Ramos (cell line): ENCODE measurements at regions not wholly inside any gene's neighbourhood (a gene's known extent, or its start where the extent isn't known, plus 50 kb on each side); places are given as distances from the start of the nearest gene placed in this dataset.

Experiments used
- in situ Hi-C: fragments of 300-500 bp; cut with MboI; formaldehyde crosslinking; loops from one replicate; pipeline ENCODE4 v1.14.3; 2022; ENCODE audit warnings: low sequenced_read_pairs; ENCODE audit not compliant: unreplicated experiment

- in situ Hi-C loops: loop anchor here (5.0 to 10.0 kb wide), 3 partner anchors 164 to 1639 kb away; a partner anchor contains a TSS
Measured at GRCh38 chr6:26195924-26196845, 109.0 kb downstream of the HFE start.

- in situ Hi-C loops: loop anchor here (5.0 to 10.0 kb wide), 3 partner anchors 165 to 1638 kb away; a partner anchor contains a TSS
Measured at GRCh38 chr6:26196846-26197635, 109.8 kb downstream of the HFE start.

DNA sequence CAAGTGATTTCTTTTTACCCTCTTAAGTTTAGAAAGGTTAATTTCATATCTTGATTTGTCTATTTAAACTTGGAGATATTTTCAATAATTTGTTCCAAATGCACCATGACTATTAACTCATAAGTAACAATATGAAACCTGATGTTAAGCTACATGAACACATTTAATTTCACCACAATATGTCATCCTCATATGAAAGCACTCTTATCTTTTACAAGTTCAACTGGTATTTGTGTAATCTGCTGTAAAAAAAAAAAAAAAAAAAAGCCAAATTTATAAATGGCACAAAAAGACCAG is 110.4 kb downstream of the HFE start:
- in situ Hi-C loops: loop anchor here (5.0 to 10.0 kb wide), 3 partner anchors 165 to 1637 kb away; a partner anchor contains a TSS

- in situ Hi-C loops: loop anchor here (5.0 to 10.0 kb wide), 3 partner anchors 166 to 1637 kb away; a partner anchor contains a TSS
Measured at GRCh38 chr6:26197933-26198721, 110.9 kb downstream of the HFE start.

GRCh38 chr6:26198722-26199056 is 111.5 kb downstream of the HFE start:
- in situ Hi-C loops: loop anchor here (5.0 to 10.0 kb wide), 3 partner anchors 166 to 1636 kb away; a partner anchor contains a TSS

DNA sequence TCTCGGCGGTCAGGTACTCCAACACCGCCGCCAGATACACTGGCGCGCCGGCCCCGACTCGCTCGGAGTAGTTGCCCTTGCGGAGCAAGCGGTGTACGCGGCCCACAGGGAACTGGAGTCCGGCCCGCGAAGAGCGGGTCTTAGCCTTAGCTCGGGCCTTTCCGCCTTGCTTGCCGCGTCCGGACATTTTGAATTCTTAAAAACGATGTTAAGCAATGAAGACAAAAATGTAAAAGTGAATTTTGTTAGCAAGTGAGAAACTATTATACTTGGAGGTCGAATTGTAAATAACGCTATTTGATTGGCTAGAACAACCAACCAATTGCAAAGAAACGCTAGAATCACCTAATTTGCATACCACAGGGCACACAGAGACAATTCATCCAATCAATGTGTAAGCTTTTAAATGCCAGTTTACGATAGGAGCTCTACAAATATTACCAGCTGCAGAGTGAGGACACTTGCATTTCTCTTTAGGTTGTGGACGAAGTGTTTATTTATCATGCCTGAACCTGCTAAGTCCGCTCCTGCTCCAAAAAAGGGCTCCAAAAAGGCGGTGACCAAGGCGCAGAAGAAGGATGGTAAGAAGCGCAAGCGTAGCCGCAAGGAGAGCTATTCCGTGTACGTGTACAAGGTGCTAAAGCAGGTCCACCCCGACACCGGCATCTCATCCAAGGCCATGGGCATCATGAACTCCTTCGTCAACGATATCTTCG is 112.0 kb downstream of the HFE start:
- in situ Hi-C loops: loop anchor here (5.0 to 10.0 kb wide), 3 partner anchors 167 to 1636 kb away; a partner anchor contains a TSS

DNA sequence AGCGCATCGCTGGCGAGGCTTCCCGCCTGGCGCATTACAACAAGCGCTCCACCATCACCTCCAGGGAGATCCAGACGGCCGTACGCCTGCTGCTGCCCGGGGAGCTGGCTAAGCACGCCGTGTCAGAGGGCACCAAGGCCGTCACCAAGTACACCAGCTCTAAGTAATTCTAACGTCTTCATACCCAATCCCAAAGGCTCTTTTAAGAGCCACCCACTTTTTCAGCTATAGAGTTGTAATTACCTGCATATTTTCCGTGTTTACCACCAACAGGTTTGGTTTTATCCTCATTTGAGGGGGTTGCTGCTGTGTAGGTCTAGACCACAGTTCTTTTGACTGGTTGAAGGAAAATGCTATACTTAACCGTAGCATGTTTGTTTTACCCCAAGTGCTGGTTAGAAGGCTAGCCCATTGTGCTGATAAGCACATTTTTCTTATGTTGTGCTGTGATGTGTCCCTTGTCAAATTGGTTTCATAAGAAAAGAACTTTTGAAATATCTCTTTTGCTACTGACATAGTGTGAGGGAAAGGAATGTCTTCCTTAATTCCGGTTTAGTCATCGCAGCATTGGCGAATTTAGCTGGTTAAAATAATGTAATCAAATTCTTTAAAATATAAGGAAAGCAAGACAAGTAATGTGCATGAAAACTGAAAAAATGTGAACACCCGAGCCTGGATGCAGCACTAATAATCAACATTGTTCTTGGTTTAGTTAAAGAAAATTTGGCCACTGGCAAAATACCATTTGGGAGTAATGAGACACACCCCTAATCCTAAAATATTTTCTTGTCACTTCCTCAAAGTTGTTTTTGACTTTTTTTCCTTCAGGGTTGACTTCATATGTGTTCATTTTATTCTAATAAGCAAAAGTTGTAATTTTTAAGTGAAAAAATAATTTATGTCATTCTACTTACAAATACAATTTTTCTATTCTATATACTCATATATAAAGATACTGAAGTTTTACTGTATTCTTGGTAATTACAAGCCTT is 112.8 kb downstream of the HFE start:
- in situ Hi-C loops: loop anchor here (5.0 to 10.0 kb wide), 3 partner anchors 168 to 1635 kb away; a partner anchor contains a TSS

- in situ Hi-C loops: no loop called here
Measured at GRCh38 chr6:26200918-26201721, 113.9 kb downstream of the HFE start.

- in situ Hi-C loops: no loop called here
Measured at GRCh38 chr6:26202201-26202611, 115.0 kb downstream of the HFE start.

DNA sequence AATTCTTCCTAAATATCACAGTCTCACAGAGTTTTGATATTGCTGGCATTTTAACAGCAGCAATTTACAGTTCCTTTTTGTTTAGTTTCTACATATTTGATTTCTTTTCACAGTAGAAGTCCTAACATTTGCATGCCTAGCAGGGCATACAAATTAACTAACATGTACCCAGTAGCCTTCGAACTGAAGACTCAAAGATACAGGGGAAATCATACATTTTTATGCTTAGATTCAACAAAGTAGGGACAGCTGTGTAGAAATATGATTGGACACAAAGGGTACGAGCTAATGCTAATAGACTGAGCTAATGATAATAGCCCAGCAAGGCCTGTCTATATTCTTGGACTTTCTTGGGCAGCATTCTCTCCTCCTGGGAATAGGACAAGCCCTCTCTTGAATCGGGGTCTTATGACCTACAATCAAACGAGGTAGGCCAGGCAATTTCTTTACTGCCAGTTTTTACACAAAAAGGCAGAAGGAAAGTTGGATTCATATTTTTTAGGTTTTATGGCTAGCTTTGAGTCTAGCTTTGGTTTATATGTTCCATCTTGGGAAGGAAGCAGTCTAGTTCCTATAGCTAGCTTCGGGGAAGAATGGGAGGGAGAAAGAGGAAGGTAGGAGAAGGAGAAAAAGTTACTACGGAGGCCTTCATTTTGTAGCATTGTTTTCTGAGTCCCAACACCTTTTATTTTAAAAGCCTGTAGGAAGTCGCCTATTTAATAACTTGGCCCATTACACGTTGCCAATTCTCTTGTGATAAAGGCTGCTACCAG is 115.8 kb downstream of the HFE start:
- in situ Hi-C loops: no loop called here

DNA sequence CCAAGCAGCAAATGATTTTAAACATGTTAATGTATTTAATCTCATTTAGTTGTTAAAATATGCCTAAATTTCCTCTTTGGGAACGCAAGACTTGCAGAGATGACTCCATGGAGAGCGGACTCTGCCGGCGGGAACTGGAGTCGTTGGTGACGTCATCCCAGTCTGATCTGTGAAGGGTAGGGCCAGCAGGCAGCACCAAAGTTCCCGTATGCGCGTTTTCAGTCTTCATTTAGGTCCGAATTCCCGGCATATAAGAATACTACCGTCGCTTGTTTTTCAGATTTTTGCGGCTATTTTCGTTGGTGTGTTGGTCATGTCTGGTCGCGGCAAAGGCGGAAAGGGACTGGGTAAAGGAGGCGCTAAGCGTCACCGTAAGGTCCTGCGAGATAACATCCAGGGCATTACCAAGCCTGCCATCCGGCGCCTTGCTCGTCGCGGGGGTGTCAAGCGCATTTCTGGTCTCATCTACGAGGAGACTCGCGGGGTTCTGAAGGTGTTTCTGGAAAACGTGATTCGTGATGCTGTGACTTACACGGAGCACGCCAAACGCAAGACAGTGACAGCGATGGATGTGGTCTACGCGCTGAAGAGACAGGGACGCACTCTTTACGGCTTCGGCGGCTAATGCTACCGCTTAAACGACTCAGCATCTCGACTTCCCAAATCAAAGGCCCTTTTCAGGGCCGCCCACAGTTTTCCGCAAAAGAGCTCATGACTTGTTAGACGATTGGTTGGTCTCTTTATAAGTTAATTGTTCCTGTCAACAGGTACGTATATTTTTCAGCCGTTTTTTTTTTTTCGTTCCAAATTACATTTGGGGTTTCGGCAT is 117.3 kb downstream of the HFE start:
- in situ Hi-C loops: no loop called here

DNA sequence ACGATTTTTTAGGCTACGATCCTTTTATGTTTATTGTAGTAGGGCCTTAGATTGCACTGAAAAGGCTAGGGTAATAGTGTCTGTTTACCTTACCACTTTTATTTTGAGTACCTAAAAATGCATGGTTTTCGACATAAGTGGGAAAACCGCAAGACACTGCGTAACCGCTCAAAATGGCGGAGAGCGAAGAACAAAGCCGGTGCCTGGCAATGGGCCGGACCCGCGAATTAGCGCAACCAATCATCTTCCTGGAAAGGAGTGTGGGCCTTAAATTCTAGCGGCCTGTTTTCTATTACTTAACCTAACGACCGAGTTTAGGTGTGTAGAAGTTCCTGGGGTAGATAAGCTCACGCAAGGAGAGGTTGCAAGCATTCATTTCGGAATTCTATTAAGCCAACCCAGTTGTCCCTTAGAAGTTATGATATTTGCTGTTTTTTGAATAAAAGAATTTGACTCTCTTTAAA is 118.0 kb downstream of the HFE start:
- in situ Hi-C loops: no loop called here

DNA sequence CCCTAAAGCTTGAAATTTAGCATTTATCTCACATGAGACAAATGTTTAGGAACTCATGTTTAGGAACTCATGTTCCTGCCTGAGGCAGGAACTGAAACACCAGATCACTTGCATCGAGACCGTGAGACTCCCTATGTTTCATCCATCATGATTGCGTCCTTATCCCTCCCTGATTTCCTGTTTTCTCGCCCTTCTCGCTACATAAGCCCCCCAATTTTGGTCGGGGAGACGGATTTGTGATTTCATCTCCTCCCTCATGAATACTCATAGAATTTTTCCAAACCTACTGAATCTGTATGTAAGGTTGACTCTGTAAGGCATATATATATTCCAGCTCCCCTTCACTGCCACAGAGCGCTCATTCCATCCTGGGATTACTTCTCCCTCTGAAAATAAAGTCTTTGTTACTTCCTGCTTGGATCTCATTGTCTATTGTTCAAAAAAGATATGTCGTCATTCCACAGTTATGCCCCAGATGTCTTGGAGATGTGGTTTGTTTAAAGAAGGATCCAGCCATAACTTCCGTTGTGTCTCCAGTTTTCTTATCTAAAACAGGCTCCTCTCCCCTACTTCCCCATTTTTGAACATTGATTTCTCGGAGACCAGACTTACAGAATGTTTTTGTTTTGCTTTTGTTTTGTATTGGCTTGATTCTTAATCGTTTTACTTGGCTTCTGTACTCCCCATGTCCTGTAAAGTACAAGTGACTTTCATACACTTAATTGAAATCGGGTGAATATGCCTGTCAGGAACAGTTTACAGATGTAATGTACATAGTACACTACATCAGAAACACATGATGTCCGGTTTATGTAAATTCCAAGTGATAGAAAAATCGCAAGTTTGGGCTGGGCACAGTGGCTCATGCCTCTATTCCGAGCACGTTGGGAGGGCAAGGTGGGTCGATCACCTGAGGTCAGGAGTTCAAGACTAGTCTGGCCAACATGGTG is 118.7 kb downstream of the HFE start:
- in situ Hi-C loops: no loop called here

GRCh38 chr6:26206868-26207801 is 119.9 kb downstream of the HFE start:
- in situ Hi-C loops: no loop called here
